ENCODE measurements at regions not wholly inside any gene's neighbourhood (a gene's known extent, or its start where the extent isn't known, plus 50 kb on each side); places are given as distances from the start of the nearest gene placed in this dataset.

- Mint-ChIP-seq H3K9me3 (peaks cover 29% of the 10 kb centered on the region), H3K27ac (no peak overlapping the region), H3K36me3 (ENCODE audit: low read depth) (no peaks in the 10 kb centered on the region), H3K27me3 (peaks cover 17% of the 10 kb centered on the region), H3K4me1 (ENCODE audit: low read depth) (no peaks in the 10 kb centered on the region), H3K4me3 (peak overlapping the region; percentile 53)
- intact Hi-C loops (cut with micrococcal nuclease), result no loop called here
Measured at GRCh38 chr13:80654638-80655249, 313.8 kb upstream of the SPRY2 start.

- Mint-ChIP-seq H3K4me3 (no peak overlapping the region), H3K27me3 (peaks cover 6% of the 10 kb centered on the region), H3K27ac (no peak overlapping the region), H3K9me3 (peaks cover 26% of the 10 kb centered on the region), H3K4me1 (ENCODE audit: low read depth) (no peaks in the 10 kb centered on the region), H3K36me3 (ENCODE audit: low read depth) (no peaks in the 10 kb centered on the region)
- intact Hi-C loops (cut with micrococcal nuclease), result no loop called here
Measured at GRCh38 chr13:80649274-80649673, 308.3 kb upstream of the SPRY2 start.

- Mint-ChIP-seq H3K27me3 (no peaks in the 10 kb centered on the region), H3K27ac (no peak overlapping the region), H3K9me3 (no peaks in the 10 kb centered on the region), H3K4me3 (no peak overlapping the region), H3K4me1 (ENCODE audit: low read depth) (no peaks in the 10 kb centered on the region), H3K36me3 (ENCODE audit: low read depth) (no peaks in the 10 kb centered on the region)
- intact Hi-C loops (cut with micrococcal nuclease), result no loop called here
Measured at GRCh38 chr13:80642641-80643040, 301.7 kb upstream of the SPRY2 start.

GRCh38 chr13:80633251-80633650 lies 292.3 kb upstream of the SPRY2 start:
- intact Hi-C loops (cut with micrococcal nuclease), result no loop called here
- no peak overlapping the region for H3K27ac Mint-ChIP-seq
- H3K4me3 Mint-ChIP-seq, result no peak overlapping the region
- H3K4me1 Mint-ChIP-seq (ENCODE audit: low read depth), result no peaks in the 10 kb centered on the region
- no peaks in the 10 kb centered on the region for H3K36me3 Mint-ChIP-seq (ENCODE audit: low read depth)
- H3K27me3 Mint-ChIP-seq, result no peaks in the 10 kb centered on the region
- H3K9me3 Mint-ChIP-seq, result no peaks in the 10 kb centered on the region

GRCh38 chr13:80630685-80631121 lies 289.8 kb upstream of the SPRY2 start:
- H3K9me3 Mint-ChIP-seq, result no peaks in the 10 kb centered on the region
- H3K4me3 Mint-ChIP-seq, result no peak overlapping the region
- H3K4me1 Mint-ChIP-seq (ENCODE audit: low read depth), result no peaks in the 10 kb centered on the region
- no peaks in the 10 kb centered on the region for H3K27me3 Mint-ChIP-seq
- intact Hi-C loops (cut with micrococcal nuclease), result no loop called here
- no peaks in the 10 kb centered on the region for H3K36me3 Mint-ChIP-seq (ENCODE audit: low read depth)
- no peak overlapping the region for H3K27ac Mint-ChIP-seq

- H3K27me3 Mint-ChIP-seq, result no peaks in the 10 kb centered on the region
Measured at GRCh38 chr13:80618781-80619180, 277.9 kb upstream of the SPRY2 start.

GRCh38 chr13:80612804-80613203 lies 271.9 kb upstream of the SPRY2 start:
- Mint-ChIP-seq H3K4me3 (no peak overlapping the region), H3K27me3 (no peaks in the 10 kb centered on the region), H3K36me3 (ENCODE audit: low read depth) (no peaks in the 10 kb centered on the region), H3K27ac (no peak overlapping the region), H3K9me3 (no peaks in the 10 kb centered on the region), H3K4me1 (ENCODE audit: low read depth) (no peaks in the 10 kb centered on the region)
- intact Hi-C loops (cut with micrococcal nuclease), result no loop called here

More at GRCh38 chr13:80618781-80619180, 277.9 kb upstream of the SPRY2 start:
- no peaks in the 10 kb centered on the region for H3K4me1 Mint-ChIP-seq (ENCODE audit: low read depth)
- H3K36me3 Mint-ChIP-seq (ENCODE audit: low read depth), result no peaks in the 10 kb centered on the region
- intact Hi-C loops (cut with micrococcal nuclease), result no loop called here
- H3K27ac Mint-ChIP-seq, result no peak overlapping the region
- no peaks in the 10 kb centered on the region for H3K9me3 Mint-ChIP-seq
- H3K4me3 Mint-ChIP-seq, result no peak overlapping the region

- Mint-ChIP-seq H3K27ac (no peak overlapping the region), H3K36me3 (ENCODE audit: low read depth) (no peaks in the 10 kb centered on the region), H3K9me3 (no peaks in the 10 kb centered on the region), H3K4me1 (ENCODE audit: low read depth) (no peaks in the 10 kb centered on the region), H3K27me3 (no peaks in the 10 kb centered on the region), H3K4me3 (no peak overlapping the region)
- intact Hi-C loops (cut with micrococcal nuclease), result no loop called here
Measured at GRCh38 chr13:80611310-80611709, 270.4 kb upstream of the SPRY2 start.

GRCh38 chr13:80605716-80606115 lies 264.8 kb upstream of the SPRY2 start:
- no peak overlapping the region for H3K4me3 Mint-ChIP-seq
- no peaks in the 10 kb centered on the region for H3K36me3 Mint-ChIP-seq (ENCODE audit: low read depth)
- H3K9me3 Mint-ChIP-seq, result no peaks in the 10 kb centered on the region
- H3K27ac Mint-ChIP-seq, result no peak overlapping the region
- H3K27me3 Mint-ChIP-seq, result no peaks in the 10 kb centered on the region
- H3K4me1 Mint-ChIP-seq (ENCODE audit: low read depth), result no peaks in the 10 kb centered on the region
- intact Hi-C loops (cut with micrococcal nuclease), result no loop called here

- H3K27ac Mint-ChIP-seq, result no peak overlapping the region
- intact Hi-C loops (cut with micrococcal nuclease), result no loop called here
- H3K27me3 Mint-ChIP-seq, result no peaks in the 10 kb centered on the region
- H3K4me3 Mint-ChIP-seq, result no peak overlapping the region
- H3K9me3 Mint-ChIP-seq, result no peaks in the 10 kb centered on the region
- no peaks in the 10 kb centered on the region for H3K36me3 Mint-ChIP-seq (ENCODE audit: low read depth)
- H3K4me1 Mint-ChIP-seq (ENCODE audit: low read depth), result no peaks in the 10 kb centered on the region
Measured at GRCh38 chr13:80605011-80605410, 264.1 kb upstream of the SPRY2 start.

- intact Hi-C loops (cut with micrococcal nuclease), result no loop called here
- Mint-ChIP-seq H3K36me3 (ENCODE audit: low read depth) (no peaks in the 10 kb centered on the region), H3K4me1 (ENCODE audit: low read depth) (no peaks in the 10 kb centered on the region), H3K4me3 (no peak overlapping the region), H3K27me3 (no peaks in the 10 kb centered on the region), H3K9me3 (no peaks in the 10 kb centered on the region), H3K27ac (no peak overlapping the region)
Measured at GRCh38 chr13:80604098-80604497, 263.2 kb upstream of the SPRY2 start.

- H3K4me1 Mint-ChIP-seq (ENCODE audit: low read depth), result no peaks in the 10 kb centered on the region
- no peak overlapping the region for H3K27ac Mint-ChIP-seq
- no peaks in the 10 kb centered on the region for H3K36me3 Mint-ChIP-seq (ENCODE audit: low read depth)
- H3K27me3 Mint-ChIP-seq, result no peaks in the 10 kb centered on the region
- no peaks in the 10 kb centered on the region for H3K9me3 Mint-ChIP-seq
- no peak overlapping the region for H3K4me3 Mint-ChIP-seq
- intact Hi-C loops (cut with micrococcal nuclease), result no loop called here
Measured at GRCh38 chr13:80603351-80603750, 262.4 kb upstream of the SPRY2 start.

GRCh38 chr13:80599765-80600164 lies 258.8 kb upstream of the SPRY2 start:
- H3K27ac Mint-ChIP-seq, result no peak overlapping the region

GRCh38 chr13:80598189-80598588 lies 257.3 kb upstream of the SPRY2 start:
- Mint-ChIP-seq H3K4me1 (ENCODE audit: low read depth) (no peaks in the 10 kb centered on the region), H3K27me3 (no peaks in the 10 kb centered on the region), H3K9me3 (no peaks in the 10 kb centered on the region), H3K27ac (no peak overlapping the region), H3K4me3 (no peak overlapping the region), H3K36me3 (ENCODE audit: low read depth) (no peaks in the 10 kb centered on the region)
- intact Hi-C loops (cut with micrococcal nuclease), result no loop called here

More at GRCh38 chr13:80599765-80600164, 258.8 kb upstream of the SPRY2 start:
- H3K36me3 Mint-ChIP-seq (ENCODE audit: low read depth), result no peaks in the 10 kb centered on the region
- intact Hi-C loops (cut with micrococcal nuclease), result no loop called here
- H3K9me3 Mint-ChIP-seq, result no peaks in the 10 kb centered on the region
- no peaks in the 10 kb centered on the region for H3K4me1 Mint-ChIP-seq (ENCODE audit: low read depth)
- H3K4me3 Mint-ChIP-seq, result no peak overlapping the region
- H3K27me3 Mint-ChIP-seq, result no peaks in the 10 kb centered on the region

- Mint-ChIP-seq H3K36me3 (ENCODE audit: low read depth) (no peaks in the 10 kb centered on the region), H3K4me3 (no peak overlapping the region), H3K9me3 (peaks cover 4% of the 10 kb centered on the region), H3K27me3 (no peaks in the 10 kb centered on the region), H3K27ac (no peak overlapping the region), H3K4me1 (ENCODE audit: low read depth) (no peaks in the 10 kb centered on the region)
- intact Hi-C loops (cut with micrococcal nuclease), result no loop called here
Measured at GRCh38 chr13:80591976-80592740, 251.2 kb upstream of the SPRY2 start.

All from dendritic cell treated with granulocyte-macrophage colony-stimulating factor and Interleukin-4, amounts not matched to agents 40 ng/mL and 50 ng/mL, for 4 days (primary cell).